GM19324 (cell line): ENCODE measurements at regions not wholly inside any gene's neighbourhood (a gene's known extent, or its start where the extent isn't known, plus 50 kb on each side); places are given as distances from the start of the nearest gene placed in this dataset.

Source experiments
- ATAC-seq: cut with Tn5 transposase; IDR thresholded peaks from one replicate; pipeline ENCODE4 v1.9.1; 2021; ENCODE audit warnings: mild to moderate bottlenecking, moderate library complexity; ENCODE audit not compliant: unreplicated experiment, low FRiP score

DNA sequence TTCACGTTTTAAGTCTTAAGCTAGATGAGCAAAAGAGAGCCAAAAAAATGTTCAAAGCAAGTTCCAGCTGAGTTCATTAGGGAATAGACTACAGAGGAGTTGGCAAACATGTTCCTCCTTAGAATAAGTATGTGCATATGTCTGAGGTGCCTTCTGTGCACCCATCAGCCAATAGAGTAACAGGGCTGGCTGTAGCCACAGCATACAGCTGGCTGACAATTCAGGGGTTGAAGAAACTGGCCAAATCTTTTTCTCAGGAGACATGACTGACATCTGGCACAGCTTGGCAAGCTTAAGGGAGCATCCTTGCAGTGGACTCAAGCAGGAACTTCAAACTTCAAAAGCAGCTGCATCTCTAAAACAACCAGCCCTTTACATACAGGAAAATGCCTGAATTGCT, 414.8 kb upstream of the PCDH20 start:
- no peak for ATAC-seq

DNA sequence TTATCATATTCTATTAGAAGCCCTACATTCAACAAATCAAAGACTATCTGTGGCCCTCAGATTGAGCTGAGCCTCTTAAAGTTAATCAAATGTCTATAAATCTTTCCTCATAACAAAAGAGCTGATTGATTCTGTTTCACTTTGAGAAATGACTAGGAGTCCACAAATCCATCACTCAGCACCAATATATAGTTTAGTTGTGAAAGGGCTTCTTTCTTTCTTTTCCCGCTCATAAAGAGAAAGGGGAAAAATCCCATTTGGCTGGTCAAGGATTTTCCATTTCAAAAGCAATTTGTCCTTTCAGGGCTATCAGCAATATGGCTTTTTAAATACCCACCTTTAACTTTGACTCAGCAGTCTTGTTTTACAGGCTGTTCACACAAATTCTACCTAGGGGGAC, 408.5 kb upstream of the PCDH20 start:
- ATAC-seq, result no peak

DNA sequence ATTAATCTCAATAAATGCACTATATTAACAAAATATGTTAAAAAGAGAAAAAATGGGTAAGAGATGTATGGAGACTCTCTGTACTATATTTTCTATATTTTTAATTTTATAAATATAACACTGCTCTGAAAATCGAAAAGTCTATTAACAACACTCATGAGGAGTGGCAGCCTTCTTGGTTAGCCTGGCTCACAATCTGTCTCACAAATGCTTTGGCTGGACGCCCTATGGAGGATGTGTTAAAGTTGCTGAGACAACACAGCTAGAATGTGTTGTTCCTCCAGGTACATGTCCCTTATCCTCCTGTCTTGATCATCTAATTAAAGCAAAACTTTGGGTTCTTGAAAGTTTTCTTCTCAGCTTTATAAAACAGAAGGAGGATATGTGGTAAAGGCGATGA, 396.6 kb upstream of the PCDH20 start:
- ATAC-seq, result no peak

DNA sequence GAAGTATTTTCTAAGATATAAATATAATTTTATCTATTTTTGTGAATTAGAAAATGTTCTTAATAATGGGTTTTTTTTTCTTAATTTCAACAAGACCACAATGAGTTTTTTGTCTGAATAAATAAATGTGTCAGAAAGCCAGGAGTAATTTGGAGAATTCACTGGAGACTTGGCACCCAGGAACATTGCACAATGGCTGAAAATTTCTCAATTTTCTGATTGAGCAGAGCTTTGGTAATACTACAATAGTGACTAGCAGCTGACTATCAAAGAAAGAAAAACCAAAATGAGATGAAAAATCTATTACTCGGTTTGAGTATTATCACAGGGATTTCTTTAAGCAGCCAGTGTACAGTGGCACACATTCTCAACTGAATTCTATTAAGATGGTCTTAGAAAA, 394.4 kb upstream of the PCDH20 start:
- ATAC-seq, result no peak

DNA sequence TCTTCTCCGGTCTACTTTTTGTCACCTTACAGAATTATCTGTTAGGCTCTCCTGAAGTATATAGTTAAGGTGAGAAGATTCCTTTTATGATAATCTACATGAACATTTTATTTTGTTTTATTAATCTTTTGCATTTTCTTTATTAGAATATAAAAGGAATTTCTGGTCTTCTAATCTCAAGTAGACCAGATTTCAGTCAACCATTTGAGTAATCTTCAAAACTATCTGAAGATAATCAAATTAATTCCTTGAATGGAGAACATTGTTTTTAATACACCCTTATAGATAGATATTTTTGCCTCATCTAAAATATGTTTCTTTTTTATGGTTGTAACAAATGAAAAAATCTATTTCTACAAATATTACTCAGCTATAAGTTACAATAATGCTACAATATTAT, 381.7 kb upstream of the PCDH20 start:
- no peak for ATAC-seq

DNA sequence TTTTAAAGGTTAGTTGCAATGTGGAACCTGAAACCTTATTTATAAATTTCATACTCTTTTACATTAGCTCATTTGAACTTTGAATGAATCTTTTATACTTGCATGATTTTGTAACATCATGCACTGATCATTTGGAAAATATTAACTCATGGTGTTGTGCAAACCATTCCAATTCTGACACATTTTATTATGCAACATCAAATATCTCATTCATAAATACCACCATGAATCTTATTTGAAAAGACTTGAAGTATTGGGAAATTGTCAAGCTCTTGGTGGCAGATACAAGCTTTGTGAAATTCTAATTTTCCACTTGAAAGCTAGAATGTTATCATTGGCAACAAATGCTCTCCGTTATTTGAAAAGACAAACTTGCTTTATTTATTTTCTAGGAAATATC, 379.9 kb upstream of the PCDH20 start:
- ATAC-seq, result no peak

DNA sequence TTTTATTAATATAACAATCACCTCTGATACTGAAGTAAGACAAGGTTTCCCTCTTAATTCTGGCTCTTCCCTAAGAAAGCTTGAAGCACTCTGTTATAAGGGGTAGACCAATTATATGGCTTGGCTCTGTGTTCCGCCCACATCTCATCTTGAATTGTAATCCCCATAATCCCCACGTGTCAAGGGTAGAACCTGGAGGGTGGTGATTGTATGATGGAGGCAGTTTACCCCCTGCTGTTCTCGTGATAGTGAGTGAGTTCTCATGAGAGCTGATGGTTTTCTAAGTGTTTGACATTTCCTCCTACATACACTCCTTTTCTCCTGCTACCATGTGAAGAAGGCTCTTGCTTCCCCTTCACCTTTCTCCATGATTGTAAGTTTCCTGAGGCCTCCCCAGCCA, 363.8 kb upstream of the PCDH20 start:
- no peak for ATAC-seq

DNA sequence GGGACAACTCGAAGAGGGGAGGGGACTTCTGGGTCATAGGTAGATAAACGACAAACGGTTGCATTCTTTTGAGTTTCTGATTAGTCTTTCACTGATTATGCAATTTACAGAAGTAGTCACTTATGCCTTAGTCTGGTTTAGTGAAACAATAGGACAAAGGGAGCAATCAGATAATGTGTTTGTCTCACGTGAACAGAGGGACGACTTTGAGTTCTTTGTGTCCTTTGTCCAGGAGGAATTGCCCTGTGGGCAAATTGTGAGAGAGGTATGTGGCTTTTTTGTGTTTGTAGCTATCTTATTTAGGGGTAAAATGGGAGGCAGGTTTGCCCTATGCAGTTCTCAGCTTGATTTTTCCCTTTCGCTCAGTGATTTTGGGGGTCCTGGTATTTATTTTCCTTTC, 362.9 kb upstream of the PCDH20 start:
- no peak for ATAC-seq

DNA sequence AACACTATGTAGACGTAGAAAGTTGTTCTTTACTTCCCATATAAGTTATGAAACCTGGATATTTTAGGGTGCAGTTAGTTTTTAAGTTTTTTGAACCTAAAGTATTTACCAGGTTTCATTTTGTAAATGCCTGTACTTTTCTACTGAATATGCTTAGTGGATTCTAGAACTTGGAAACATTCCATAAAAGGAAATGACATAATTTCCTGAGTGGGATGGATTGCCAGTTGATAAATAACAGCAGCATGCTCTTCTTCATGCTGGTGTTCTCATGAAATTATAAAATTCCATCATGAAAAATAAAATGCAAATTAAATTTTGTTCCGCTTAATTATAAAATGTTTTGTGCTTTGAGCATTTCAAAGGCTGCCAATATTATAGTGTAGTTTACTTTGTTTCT, 362.2 kb upstream of the PCDH20 start:
- no peak for ATAC-seq

DNA sequence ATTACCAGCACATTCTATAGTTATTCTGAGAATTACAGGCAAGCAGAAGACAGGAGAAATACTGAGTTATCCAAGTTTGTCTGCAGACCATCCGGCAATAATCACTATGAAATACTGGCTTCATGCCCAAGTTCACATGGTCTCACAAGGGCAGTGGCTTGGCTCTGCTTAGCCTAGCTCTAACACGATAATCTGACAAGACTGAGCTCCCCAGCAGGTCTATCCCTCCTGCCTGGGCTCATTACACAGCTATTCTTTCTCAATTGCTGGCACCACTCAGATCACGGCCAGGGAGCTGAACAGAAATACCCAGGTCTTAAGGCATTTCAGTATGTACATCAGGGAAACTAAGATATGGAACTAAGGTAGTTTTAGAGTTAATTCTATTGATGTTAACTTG, 361.6 kb upstream of the PCDH20 start:
- ATAC-seq, result no peak

DNA sequence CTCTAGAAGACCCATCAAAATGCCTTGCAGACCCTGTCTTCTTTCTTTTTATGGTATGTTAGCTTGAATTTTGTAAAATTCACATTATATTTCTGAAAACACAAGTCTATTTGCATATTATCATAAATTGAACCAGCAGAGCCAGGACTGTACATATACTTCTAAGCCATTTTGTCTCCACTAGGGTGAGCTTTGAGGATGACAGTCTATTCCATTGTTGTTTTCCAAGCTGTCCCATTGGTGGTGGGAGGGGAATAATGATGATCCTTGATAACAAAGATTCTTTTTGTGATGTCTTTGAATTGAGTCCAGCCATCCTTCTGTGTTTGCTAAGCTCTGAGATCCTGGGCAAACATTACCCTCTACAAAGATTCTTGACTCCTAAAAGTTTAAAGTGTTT, 359.3 kb upstream of the PCDH20 start:
- no peak for ATAC-seq

DNA sequence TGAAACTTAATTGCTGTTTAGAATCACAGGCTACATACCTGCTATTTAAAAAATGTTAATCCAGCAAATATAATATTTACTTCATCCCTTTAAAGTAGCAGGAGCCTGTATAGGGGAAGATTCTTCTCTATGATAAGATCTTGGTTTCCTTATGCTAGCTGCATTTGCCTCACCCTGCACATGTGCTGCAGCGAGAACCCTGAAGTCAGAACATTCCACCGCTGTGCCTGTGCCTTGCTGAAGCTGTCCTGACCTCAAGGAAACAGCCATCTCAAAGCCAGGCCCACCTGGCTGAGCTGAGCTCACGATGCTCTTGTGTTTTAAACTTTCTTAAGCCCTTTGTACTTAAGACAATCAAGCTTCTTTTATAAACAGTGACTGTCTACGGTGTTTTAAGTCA, 355.0 kb upstream of the PCDH20 start:
- no peak for ATAC-seq

DNA sequence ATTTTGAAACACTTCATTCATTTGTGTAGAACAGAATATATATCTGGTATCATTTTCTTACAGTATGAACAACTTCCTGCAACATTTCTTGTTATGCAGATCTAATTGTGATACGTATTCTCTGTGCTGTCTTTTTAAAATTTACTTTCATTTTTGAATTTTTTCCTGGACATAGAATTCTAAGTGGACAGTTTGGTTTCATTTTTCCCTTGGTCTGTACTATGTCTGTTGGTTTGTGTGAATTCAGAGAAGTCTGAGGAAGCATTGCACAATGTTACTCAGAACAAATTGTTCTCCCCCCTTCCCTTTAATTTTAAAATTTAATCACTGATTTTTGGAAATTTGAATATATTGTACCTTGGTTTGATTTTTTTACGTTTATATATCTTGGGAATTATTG, 352.5 kb upstream of the PCDH20 start:
- ATAC-seq, result no peak

DNA sequence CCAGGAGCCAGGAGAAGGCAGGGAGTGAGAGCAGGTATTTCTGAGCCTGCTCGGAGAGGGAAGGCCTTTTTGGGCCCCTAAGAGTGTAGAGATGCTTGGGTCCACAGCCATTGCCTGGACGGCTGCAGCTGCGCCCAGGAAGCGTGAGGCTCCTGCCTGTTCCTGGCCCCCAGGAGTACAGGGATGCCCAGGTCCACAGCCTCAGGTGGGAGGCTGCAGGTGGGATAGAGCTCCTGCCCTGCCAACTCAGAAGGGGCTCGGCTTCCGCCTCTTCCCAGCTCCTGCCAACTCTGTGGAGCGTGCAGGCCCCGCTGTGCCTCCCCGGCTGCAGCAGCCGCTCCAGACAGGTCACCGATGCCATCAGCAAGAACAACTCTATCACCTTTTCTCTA, 351.0 kb upstream of the PCDH20 start:
- no peak for ATAC-seq

DNA sequence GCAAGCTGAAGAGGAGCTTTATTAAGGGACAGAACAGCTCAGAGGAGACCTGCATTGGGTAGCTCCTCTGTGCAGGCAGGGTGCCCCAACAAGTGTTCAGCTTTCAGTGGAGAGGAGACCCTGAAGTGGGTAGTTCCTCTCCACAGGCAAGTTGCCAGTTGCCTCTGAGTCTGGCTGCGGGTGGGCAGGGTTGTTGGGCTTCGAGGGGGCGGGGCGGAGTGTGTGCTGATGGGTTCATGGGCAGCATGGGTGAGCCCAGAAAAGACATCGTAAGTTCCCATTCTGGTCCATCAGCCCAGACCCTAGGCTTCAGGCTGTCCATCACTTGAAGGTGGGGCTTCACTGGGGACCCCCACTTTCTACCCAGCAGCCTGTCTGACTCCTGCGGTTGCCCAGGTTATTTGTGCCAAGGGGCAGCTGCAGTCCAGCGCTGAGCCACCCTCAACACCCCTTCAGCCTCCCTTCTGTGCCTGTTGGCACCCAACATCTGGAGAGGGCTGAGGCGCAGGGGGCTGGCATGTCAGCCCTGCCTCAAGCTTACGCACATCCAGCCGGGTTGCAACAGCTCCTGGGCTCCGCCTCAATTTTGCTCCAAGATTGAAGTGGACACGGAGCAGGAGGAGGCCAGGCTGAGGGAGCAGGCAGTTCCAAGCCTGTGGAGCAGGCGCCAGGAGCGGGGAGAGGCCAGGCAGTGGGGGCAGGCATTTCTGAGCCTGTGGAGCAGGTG, 350.5 kb upstream of the PCDH20 start:
- no peak for ATAC-seq

DNA sequence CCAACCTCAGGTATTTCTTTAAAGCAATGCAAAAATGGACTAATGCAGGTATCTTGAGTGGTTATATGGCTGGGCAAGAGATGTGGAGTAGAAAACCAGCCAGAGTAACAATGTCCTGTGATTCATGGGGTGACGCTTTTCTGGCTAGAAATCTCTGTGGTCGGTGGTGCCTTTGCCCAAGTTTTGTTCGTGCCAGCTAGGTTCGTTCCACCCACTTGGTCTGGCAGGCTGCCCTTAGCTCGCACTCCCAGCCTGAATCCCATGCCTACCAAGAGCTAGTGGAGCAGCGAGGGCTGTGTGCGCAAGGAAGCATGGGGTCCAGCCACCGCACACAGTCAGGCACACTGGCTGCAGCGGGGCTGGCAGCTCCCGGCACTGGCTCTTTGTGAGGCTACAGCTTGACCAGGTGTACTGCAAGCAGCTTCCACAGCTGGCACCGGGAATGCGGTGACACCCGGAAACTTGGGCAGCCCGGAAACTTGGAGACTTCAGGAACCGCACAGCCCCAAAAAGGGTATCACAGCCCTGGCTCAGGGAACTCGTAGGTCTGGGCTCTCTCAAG, 349.6 kb upstream of the PCDH20 start:
- no peak for ATAC-seq

DNA sequence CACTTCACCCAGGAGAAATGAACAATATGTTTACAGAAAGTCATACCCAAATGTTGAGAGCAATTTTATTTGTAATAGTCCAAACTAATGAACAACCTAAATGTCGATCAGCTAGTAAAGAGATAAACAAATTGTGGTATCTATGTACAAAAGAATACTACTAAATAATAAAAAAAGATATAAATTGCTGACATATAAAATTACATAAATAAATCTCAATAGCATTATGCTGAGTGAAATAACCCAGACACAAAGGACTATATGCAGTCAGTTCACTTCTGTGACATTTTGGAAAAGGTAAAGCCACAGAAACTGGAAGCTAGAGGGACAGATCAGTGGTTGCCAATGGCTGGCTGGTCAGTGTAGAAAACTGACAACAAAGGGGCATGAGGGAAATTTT, 346.0 kb upstream of the PCDH20 start:
- no peak for ATAC-seq

DNA sequence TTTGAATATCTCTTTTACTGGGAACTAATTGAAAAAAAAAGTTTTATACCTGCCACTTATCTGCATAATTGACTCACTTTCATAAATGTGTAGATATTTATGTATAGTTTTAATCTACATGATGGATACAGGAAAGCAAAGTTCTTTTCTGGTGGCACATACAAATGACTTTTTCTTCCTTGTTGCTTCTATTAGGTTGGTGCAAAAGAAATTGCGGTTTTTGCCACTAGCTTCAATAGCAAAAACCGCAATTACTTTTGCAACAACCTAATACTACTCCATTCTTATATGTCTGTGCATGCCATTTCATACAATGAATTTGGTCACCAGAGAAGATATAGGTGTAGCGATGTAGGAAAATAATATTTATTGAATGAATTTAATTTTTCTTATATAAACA, 344.5 kb upstream of the PCDH20 start:
- ATAC-seq, result no peak

DNA sequence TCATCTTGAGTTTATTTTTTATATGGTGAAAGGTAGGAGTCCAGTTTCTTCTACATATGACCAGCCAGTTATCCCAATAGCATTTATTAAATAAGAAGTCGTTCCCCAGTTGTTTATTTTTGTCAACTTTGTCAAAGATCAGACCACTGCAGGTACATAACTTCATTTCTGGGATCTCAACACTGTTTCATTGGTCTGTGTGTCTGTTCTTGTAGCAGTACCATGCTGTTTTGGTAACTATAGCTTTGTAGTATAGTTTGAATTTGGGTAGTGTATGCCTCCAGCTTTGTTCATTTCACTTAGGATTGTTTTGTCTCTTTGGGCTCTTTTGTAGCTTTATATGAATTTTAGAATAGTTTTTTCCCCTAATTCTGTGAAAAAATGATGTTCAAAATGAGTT, 340.4 kb upstream of the PCDH20 start:
- ATAC-seq, result no peak

DNA sequence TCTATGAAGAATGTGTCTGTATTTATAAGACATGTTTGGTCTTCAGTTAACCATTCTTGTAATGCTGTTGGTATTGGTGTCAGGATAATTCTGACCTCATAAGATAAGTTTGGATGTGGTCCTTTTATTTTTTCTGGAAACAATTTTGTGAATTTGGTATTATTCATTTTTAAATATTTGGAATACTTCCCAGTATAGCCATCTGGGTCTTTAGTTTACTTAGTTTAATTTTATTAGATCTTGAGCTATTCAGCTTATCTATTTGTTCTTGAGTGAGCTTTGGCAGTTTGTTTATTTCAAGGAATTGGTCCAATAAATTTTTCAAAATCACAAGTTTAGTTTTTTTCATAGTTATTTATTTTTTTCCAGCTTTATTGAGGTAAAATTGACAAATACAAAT, 335.4 kb upstream of the PCDH20 start:
- no peak for ATAC-seq

DNA sequence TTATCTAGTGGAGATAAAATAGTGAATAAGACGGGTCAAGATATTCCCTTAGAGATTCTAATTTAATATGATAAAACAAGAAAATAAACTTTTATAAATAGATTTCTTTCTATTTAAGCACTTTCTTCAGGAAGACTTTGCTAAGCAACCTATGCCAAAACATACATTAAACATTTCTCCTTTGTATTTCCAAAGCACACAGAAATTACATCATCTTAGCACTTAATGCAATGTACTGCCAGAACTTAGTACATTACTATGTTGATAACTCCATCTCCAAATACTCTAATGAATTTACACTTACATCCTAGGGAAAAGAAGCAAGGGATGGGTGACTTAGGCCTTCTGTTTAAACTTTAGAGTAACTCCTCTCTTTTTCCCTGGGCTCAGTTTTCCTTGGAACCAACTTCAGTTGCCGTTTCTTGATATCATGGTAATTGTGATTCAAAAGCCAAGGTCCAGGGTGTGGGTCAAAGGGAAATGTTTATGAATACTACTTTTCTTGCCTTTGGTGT, 322.6 kb upstream of the PCDH20 start:
- ATAC-seq, result no peak

DNA sequence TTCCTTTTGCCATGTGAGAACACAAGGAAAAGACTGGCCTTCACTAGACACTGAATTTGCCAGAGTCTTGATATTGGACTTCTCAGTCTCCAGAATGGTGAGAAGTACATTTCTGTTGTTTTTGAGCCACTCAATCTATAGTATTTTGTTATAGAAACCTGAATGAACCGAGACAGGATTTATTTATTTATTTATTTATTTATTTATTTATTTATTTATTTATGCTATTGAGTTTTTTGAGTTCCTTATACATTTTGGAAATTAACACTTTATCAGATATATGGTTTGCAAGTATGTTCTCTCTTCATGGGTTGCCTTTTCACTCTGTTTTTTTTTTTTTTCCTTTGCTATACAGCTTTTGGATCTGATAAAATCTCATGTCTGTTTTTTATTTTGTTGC, 319.0 kb upstream of the PCDH20 start:
- ATAC-seq, result no peak

DNA sequence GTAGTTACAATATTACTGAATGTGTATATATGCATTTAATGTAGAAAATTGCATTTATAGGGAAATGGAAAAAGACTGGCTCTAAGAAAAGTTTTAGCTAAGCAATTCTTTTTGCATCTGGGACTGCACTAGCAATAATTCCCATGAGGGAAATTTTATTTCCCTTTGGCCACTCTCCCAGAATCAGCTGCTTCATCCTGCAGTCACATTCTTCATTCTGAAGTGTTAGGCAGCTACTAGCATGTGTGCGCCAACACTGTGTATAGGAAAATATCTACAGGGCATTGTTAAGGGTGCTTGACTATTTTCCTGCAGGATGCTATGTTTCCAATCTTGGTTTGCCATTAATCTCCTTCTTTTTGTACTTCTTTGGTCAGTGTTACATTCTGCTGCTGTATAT, 312.8 kb upstream of the PCDH20 start:
- no peak for ATAC-seq
